Osteocyte (in vitro differentiated cells): ENCODE measurements at regions not wholly inside any gene's neighbourhood (a gene's known extent, or its start where the extent isn't known, plus 50 kb on each side); places are given as distances from the start of the nearest gene placed in this dataset.

Experiments
- DNase-seq: peaks from one replicate; pipeline ENCODE4 v3.0.0; 2021; ENCODE audit warnings: mixed read lengths; ENCODE audit not compliant: unreplicated experiment; ENCODE audit errors: extremely low spot score
- H3K27ac Mint-ChIP-seq: one replicate; pipeline ENCODE4 v1.8.0; 2021; ENCODE audit warnings: mild to moderate bottlenecking, mixed read lengths; ENCODE audit not compliant: unreplicated experiment
- H3K27me3 Mint-ChIP-seq: one replicate; pipeline ENCODE4 v1.8.0; 2021; ENCODE audit warnings: mixed read lengths; ENCODE audit not compliant: unreplicated experiment
- H3K36me3 Mint-ChIP-seq: one replicate; pipeline ENCODE4 v1.8.0; 2021; ENCODE audit warnings: mixed read lengths; ENCODE audit not compliant: unreplicated experiment
- H3K4me1 Mint-ChIP-seq: one replicate; pipeline ENCODE4 v1.8.0; 2021; ENCODE audit warnings: mixed read lengths; ENCODE audit not compliant: unreplicated experiment
- H3K4me3 Mint-ChIP-seq: one replicate; pipeline ENCODE4 v1.8.0; 2021; ENCODE audit warnings: mild to moderate bottlenecking, moderate library complexity, mixed read lengths; ENCODE audit not compliant: unreplicated experiment
- H3K9me3 Mint-ChIP-seq: one replicate; pipeline ENCODE4 v1.8.0; 2021; ENCODE audit warnings: mixed read lengths; ENCODE audit not compliant: unreplicated experiment
- TF ChIP-seq, protein P1 (sequence below): fragments of 200-600 bp; sonication (generic); IDR thresholded peaks from 2 replicates; pipeline ENCODE4 v1.5.0; 2021; ENCODE audit warnings: antibody characterized with exemption, mild to moderate bottlenecking, moderate library complexity

- H3K27ac Mint-ChIP-seq, result no peak overlapping the region
- no peaks in the 10 kb centered on the region for H3K4me1 Mint-ChIP-seq
- no peak overlapping the region for H3K4me3 Mint-ChIP-seq
- H3K27me3 Mint-ChIP-seq, result no peaks in the 10 kb centered on the region
- H3K36me3 Mint-ChIP-seq, result no peaks in the 10 kb centered on the region
- no peak for DNase-seq
- no peaks in the 10 kb centered on the region for H3K9me3 Mint-ChIP-seq
- TF ChIP-seq, protein P1, sequence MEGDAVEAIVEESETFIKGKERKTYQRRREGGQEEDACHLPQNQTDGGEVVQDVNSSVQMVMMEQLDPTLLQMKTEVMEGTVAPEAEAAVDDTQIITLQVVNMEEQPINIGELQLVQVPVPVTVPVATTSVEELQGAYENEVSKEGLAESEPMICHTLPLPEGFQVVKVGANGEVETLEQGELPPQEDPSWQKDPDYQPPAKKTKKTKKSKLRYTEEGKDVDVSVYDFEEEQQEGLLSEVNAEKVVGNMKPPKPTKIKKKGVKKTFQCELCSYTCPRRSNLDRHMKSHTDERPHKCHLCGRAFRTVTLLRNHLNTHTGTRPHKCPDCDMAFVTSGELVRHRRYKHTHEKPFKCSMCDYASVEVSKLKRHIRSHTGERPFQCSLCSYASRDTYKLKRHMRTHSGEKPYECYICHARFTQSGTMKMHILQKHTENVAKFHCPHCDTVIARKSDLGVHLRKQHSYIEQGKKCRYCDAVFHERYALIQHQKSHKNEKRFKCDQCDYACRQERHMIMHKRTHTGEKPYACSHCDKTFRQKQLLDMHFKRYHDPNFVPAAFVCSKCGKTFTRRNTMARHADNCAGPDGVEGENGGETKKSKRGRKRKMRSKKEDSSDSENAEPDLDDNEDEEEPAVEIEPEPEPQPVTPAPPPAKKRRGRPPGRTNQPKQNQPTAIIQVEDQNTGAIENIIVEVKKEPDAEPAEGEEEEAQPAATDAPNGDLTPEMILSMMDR, result no peak
Observed at GRCh38 chr3:61356685-61357084, 105.4 kb upstream of the FHIT start.

DNA sequence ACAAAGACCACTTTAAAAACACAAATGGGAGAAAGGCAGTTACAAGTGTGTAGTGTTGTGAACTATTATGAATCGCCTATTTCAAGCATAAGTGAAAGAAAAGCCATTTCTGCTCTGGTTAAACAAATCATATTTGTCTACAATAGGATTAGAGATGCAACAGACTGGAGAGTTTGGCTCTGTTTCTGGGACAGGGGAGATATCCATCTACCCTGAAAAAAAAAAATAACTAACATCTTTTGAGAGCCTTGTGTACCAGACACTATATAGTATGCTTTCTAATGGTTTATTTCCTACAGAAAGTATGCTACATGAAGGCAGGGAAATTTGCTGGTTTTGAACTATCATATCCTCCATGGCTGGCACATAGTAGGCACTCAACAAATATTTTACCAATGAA is 106.7 kb upstream of the FHIT start:
- H3K36me3 Mint-ChIP-seq, result no peaks in the 10 kb centered on the region
- TF ChIP-seq, protein P1, result no peak
- DNase-seq, result no peak
- H3K9me3 Mint-ChIP-seq, result no peaks in the 10 kb centered on the region
- no peaks in the 10 kb centered on the region for H3K4me1 Mint-ChIP-seq
- no peak overlapping the region for H3K4me3 Mint-ChIP-seq
- H3K27me3 Mint-ChIP-seq, result no peaks in the 10 kb centered on the region
- no peak overlapping the region for H3K27ac Mint-ChIP-seq

- TF ChIP-seq, protein P1, result no peak
Observed at GRCh38 chr3:61358364-61358763, 107.1 kb upstream of the FHIT start.

GRCh38 chr3:61360297-61360965 is 109.2 kb upstream of the FHIT start:
- Mint-ChIP-seq H3K27ac (no peak overlapping the region), H3K27me3 (no peaks in the 10 kb centered on the region)

More at GRCh38 chr3:61358364-61358763, 107.1 kb upstream of the FHIT start:
- no peaks in the 10 kb centered on the region for H3K36me3 Mint-ChIP-seq
- no peak overlapping the region for H3K27ac Mint-ChIP-seq
- H3K4me1 Mint-ChIP-seq, result no peaks in the 10 kb centered on the region
- no peak for DNase-seq
- H3K27me3 Mint-ChIP-seq, result no peaks in the 10 kb centered on the region
- H3K4me3 Mint-ChIP-seq, result no peak overlapping the region
- H3K9me3 Mint-ChIP-seq, result peaks cover 3% of the 10 kb centered on the region

DNA sequence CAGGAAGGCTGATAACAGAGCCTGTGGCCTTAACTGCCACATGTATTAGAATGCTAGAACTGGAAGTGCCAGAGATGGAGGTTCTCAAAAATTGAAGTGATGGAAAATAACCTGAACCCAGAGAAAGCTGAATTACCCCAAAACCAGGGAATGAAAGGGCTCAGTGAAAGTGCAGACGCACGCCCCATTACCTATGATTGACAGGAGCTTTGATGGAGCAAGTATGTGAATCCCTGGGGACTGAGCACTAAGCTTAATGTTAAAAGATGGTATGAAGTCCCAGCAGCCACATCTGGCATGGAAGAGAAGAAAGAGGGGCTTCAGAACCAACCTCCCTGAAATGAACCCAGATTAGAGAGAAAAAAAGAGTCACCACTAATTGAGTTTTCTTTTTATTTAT is 118.4 kb upstream of the FHIT start:
- TF ChIP-seq, protein P1, result no peak
- Mint-ChIP-seq H3K9me3 (no peaks in the 10 kb centered on the region), H3K4me1 (no peaks in the 10 kb centered on the region), H3K36me3 (no peaks in the 10 kb centered on the region), H3K27ac (no peak overlapping the region), H3K27me3 (peaks cover 13% of the 10 kb centered on the region), H3K4me3 (no peak overlapping the region)
- no peak for DNase-seq

More at GRCh38 chr3:61360297-61360965, 109.2 kb upstream of the FHIT start:
- H3K36me3 Mint-ChIP-seq, result no peaks in the 10 kb centered on the region
- H3K4me3 Mint-ChIP-seq, result no peak overlapping the region
- TF ChIP-seq, protein P1, result no peak
- H3K4me1 Mint-ChIP-seq, result no peaks in the 10 kb centered on the region
- H3K9me3 Mint-ChIP-seq, result peaks cover 8% of the 10 kb centered on the region
- DNase-seq, result no peak
